SU-DHL-6 (cell line): ENCODE measurements at regions not wholly inside any gene's neighbourhood (a gene's known extent, or its start where the extent isn't known, plus 50 kb on each side); places are given as distances from the start of the nearest gene placed in this dataset.

Experiments
- H2AFZ ChIP-seq: fragments of 200-600 bp; sonication (generic); 2 replicates; pipeline ENCODE4 v1.6.1; 2014; ENCODE audit warnings: low read depth, mild to moderate bottlenecking, moderate library complexity, mixed read lengths, antibody characterized with exemption, low read length; ENCODE audit not compliant: severe bottlenecking
- H3F3A ChIP-seq: fragments of 200-600 bp; shearing (Covaris generic); 2 replicates; pipeline ENCODE4 v1.6.0; 2016; ENCODE audit warnings: antibody characterized with exemption, mild to moderate bottlenecking; ENCODE audit not compliant: insufficient read depth
- H3K27ac ChIP-seq: fragments of 200-600 bp; sonication (generic); 2 replicates; pipeline ENCODE4 v1.5.1; 2016; ENCODE audit warnings: low read depth, mild to moderate bottlenecking, low read length, moderate library complexity, mixed read lengths
- H3K27me3 ChIP-seq: fragments of 200-600 bp; sonication (generic), shearing (Covaris generic); 2 replicates; pipeline ENCODE4 v1.6.0; 2014; ENCODE audit warnings: mild to moderate bottlenecking, low read length
- H3K36me3 ChIP-seq: fragments of 200-600 bp; sonication (generic); 2 replicates; pipeline ENCODE4 v1.6.1; 2014; ENCODE audit warnings: mild to moderate bottlenecking, low read length, mixed read lengths
- H3K4me2 ChIP-seq: fragments of 300-600, 200-600 bp; shearing (Covaris generic), sonication (generic); 2 replicates; pipeline ENCODE4 v1.6.0; 2014; ENCODE audit warnings: low read length, low read depth, mild to moderate bottlenecking; ENCODE audit not compliant: poor library complexity, severe bottlenecking
- H3K4me3 ChIP-seq: fragments of 200-600 bp; sonication (generic); 2 replicates; pipeline ENCODE4 v1.5.1; 2014; ENCODE audit warnings: antibody characterized with exemption, low read length, mild to moderate bottlenecking, mixed read lengths; ENCODE audit not compliant: insufficient read depth, poor library complexity, severe bottlenecking
- H3K79me2 ChIP-seq: fragments of 200-600 bp; sonication (generic); 2 replicates; pipeline ENCODE4 v1.6.1; 2014; ENCODE audit warnings: mild to moderate bottlenecking, low read length, moderate library complexity; ENCODE audit not compliant: insufficient read depth
- H3K9ac ChIP-seq: fragments of 200-600 bp; sonication (generic); 2 replicates; pipeline ENCODE4 v1.7.0; 2014; ENCODE audit warnings: mild to moderate bottlenecking, low read length
- H3K9me2 ChIP-seq: fragments of 200-600 bp; sonication (generic); replicated peaks from 2 replicates; pipeline ENCODE4 v1.6.1; 2014; ENCODE audit warnings: low read length; ENCODE audit not compliant: insufficient read depth
- H3K9me3 ChIP-seq: fragments of 200-600 bp; sonication (generic); 2 replicates; pipeline ENCODE4 v1.6.1; 2014; ENCODE audit warnings: low read length, mixed read lengths; ENCODE audit not compliant: insufficient read depth
- H4K20me1 ChIP-seq: fragments of 200-600 bp; sonication (generic); 2 replicates; pipeline ENCODE4 v1.6.1; 2014; ENCODE audit warnings: low read depth, mild to moderate bottlenecking, antibody characterized with exemption, low read length, moderate library complexity, mixed read lengths
- EZH2phosphoT487 ChIP-seq: fragments of 200-600 bp; sonication (generic), shearing (Covaris generic); conservative IDR thresholded peaks from 2 replicates; pipeline ENCODE4 v1.6.1; 2018; ENCODE audit warnings: mild to moderate bottlenecking, antibody characterized with exemption, low read length, moderate library complexity, mixed read lengths
- TF ChIP-seq, protein P1 (sequence below): fragments of 200-600 bp; sonication (generic); IDR thresholded peaks from one replicate; pipeline ENCODE4 v1.5.1; 2017; ENCODE audit warnings: antibody characterized with exemption, mild to moderate bottlenecking, low read length, moderate library complexity; ENCODE audit not compliant: insufficient read depth, poor library complexity, severe bottlenecking

- Histone ChIP-seq H3K9ac (no peak overlapping the region), H3K27me3 (no peaks in the 10 kb centered on the region), H3K27ac (no peak overlapping the region), H3K79me2 (no peaks in the 10 kb centered on the region), H3K4me3 (no peak overlapping the region), H3K36me3 (no peaks in the 10 kb centered on the region), H3K4me2 (no peak overlapping the region), H4K20me1 (no peaks in the 10 kb centered on the region), H2AFZ (no peak overlapping the region), H3K9me3 (no peaks in the 10 kb centered on the region), H3F3A (no peaks in the 10 kb centered on the region), H3K9me2 (no peaks in the 10 kb centered on the region)
- TF ChIP-seq EZH2phosphoT487, result no peak
- TF ChIP-seq, protein P1, sequence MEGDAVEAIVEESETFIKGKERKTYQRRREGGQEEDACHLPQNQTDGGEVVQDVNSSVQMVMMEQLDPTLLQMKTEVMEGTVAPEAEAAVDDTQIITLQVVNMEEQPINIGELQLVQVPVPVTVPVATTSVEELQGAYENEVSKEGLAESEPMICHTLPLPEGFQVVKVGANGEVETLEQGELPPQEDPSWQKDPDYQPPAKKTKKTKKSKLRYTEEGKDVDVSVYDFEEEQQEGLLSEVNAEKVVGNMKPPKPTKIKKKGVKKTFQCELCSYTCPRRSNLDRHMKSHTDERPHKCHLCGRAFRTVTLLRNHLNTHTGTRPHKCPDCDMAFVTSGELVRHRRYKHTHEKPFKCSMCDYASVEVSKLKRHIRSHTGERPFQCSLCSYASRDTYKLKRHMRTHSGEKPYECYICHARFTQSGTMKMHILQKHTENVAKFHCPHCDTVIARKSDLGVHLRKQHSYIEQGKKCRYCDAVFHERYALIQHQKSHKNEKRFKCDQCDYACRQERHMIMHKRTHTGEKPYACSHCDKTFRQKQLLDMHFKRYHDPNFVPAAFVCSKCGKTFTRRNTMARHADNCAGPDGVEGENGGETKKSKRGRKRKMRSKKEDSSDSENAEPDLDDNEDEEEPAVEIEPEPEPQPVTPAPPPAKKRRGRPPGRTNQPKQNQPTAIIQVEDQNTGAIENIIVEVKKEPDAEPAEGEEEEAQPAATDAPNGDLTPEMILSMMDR, result no peak
Observed at GRCh38 chr15:81685237-81685636, 311.2 kb upstream of the TMC3 start.

- no peaks in the 10 kb centered on the region for H3K79me2 ChIP-seq
- no peaks in the 10 kb centered on the region for H3K9me2 ChIP-seq
- no peaks in the 10 kb centered on the region for H3F3A ChIP-seq
- no peaks in the 10 kb centered on the region for H3K9me3 ChIP-seq
- no peaks in the 10 kb centered on the region for H4K20me1 ChIP-seq
- no peak overlapping the region for H3K27ac ChIP-seq
- no peak overlapping the region for H3K4me2 ChIP-seq
- no peaks in the 10 kb centered on the region for H3K36me3 ChIP-seq
- H3K9ac ChIP-seq, result no peak overlapping the region
- no peaks in the 10 kb centered on the region for H3K27me3 ChIP-seq
- no peak overlapping the region for H3K4me3 ChIP-seq
- no peak overlapping the region for H2AFZ ChIP-seq
- TF ChIP-seq, protein P1, result no peak
- TF ChIP-seq EZH2phosphoT487, result no peak
Observed at GRCh38 chr15:81680829-81681228, 306.8 kb upstream of the TMC3 start.

DNA sequence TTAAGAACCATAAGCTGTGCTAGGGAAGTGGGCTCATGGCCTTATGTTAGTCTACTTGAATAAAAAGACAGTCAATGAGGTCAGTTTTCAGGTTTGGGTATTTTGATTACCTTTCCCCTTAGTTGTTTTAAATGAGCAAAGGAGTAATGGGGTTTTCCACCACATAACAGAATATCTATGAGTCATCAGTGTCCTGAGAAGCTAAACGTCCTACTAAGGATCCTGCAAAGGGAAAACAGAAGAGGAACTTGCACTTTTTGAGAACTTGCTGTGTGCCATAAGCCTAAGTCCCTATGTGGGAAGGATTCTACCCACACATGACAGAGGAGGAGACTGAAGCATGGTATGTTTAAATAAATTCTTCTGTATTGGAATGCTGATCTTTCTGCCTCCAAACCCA, 292.8 kb upstream of the TMC3 start:
- TF ChIP-seq, protein P1, result no peak
- no peak for TF ChIP-seq EZH2phosphoT487
- H3F3A ChIP-seq, result no peaks in the 10 kb centered on the region
- H3K9me3 ChIP-seq, result no peaks in the 10 kb centered on the region
- no peaks in the 10 kb centered on the region for H3K36me3 ChIP-seq
- no peaks in the 10 kb centered on the region for H3K79me2 ChIP-seq
- no peaks in the 10 kb centered on the region for H3K9me2 ChIP-seq
- H3K4me2 ChIP-seq, result no peak overlapping the region
- H3K4me3 ChIP-seq, result no peak overlapping the region
- H3K27me3 ChIP-seq, result no peaks in the 10 kb centered on the region
- H3K9ac ChIP-seq, result no peak overlapping the region
- H3K27ac ChIP-seq, result no peak overlapping the region
- H2AFZ ChIP-seq, result no peak overlapping the region
- no peaks in the 10 kb centered on the region for H4K20me1 ChIP-seq

DNA sequence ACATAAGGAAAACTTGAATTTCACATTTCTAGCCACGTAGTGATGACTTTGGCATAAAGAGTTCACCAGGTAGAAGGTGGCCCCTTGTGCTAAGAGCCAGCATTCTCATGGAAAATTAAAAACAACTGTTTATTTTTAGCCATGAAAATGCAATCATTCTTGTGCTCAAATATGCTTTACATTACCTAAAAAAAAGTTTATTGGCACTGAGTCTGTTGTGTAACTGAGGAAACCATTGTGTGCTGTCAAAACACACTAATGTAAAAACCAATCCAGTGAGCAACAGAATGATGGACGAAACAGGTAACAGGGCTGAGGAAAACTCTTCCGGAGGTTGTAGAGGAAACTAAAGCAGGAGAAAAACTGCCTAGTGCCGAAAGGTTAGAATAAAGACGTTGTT, 287.0 kb upstream of the TMC3 start:
- H3K79me2 ChIP-seq, result no peaks in the 10 kb centered on the region
- H3K4me3 ChIP-seq, result no peak overlapping the region
- no peak overlapping the region for H3K9ac ChIP-seq
- H3K9me2 ChIP-seq, result no peaks in the 10 kb centered on the region
- no peaks in the 10 kb centered on the region for H3K36me3 ChIP-seq
- H3K27me3 ChIP-seq, result no peaks in the 10 kb centered on the region
- no peak overlapping the region for H3K27ac ChIP-seq
- H3K4me2 ChIP-seq, result no peak overlapping the region
- no peaks in the 10 kb centered on the region for H4K20me1 ChIP-seq
- no peaks in the 10 kb centered on the region for H3K9me3 ChIP-seq
- no peak overlapping the region for H2AFZ ChIP-seq
- no peaks in the 10 kb centered on the region for H3F3A ChIP-seq
- TF ChIP-seq, protein P1, result no peak
- TF ChIP-seq EZH2phosphoT487, result no peak
